Naive thymus-derived CD8-positive, alpha-beta T cell (primary cell): ENCODE measurements at regions not wholly inside any gene's neighbourhood (a gene's known extent, or its start where the extent isn't known, plus 50 kb on each side); places are given as distances from the start of the nearest gene placed in this dataset.
A peak's percentile ranks its signal among the peaks of the same experiment; 100 is the strongest.

Experiments used
- ATAC-seq, 2 donors: fragments of 150-1000 bp; cut with Tn5 transposase in 1 of 2; sonication (Bioruptor Pico), chemical (Tn5 transposase) in 1 of 2; 1 replicate in 1 of 2; 2 replicates in 1 of 2; pipeline ENCODE4 v1.10.0; 2021; ENCODE audit warnings: mild to moderate bottlenecking in 2 of 2, moderate library complexity in 2 of 2
- POLR2A ChIA-PET: fragments of 350-600 bp; sonication (Branson Sonifier 250); formaldehyde crosslinking; loops from one replicate; lab custom pipeline; 2021; ENCODE audit warnings: antibody characterized with exemption; lab: Charles Lee
- DNase-seq, 10 donors: peaks; one replicate each; pipeline versions ENCODE4 v3.0.0 to v3.0.0-alpha.2; 2020 to 2022
- H3K27ac Mint-ChIP-seq, 10 donors: one replicate each; pipeline ENCODE4 v1.8.0; 2020 to 2022; ENCODE audit warnings: mild to moderate bottlenecking in 10 of 10, mixed read lengths in 10 of 10, moderate library complexity in 4 of 10, inconsistent platforms in 1 of 10
- H3K27me3 Mint-ChIP-seq, 5 donors: one replicate each; pipeline ENCODE4 v1.8.0; 2021 to 2022; ENCODE audit warnings: mixed read lengths in 5 of 5
- H3K36me3 Mint-ChIP-seq, 3 donors: one replicate each; pipeline ENCODE4 v1.8.0; 2020 to 2022; ENCODE audit warnings: mixed read lengths in 3 of 3, mild to moderate bottlenecking in 2 of 3, inconsistent platforms in 1 of 3
- H3K4me1 Mint-ChIP-seq, 4 donors: one replicate each; pipeline ENCODE4 v1.8.0; 2021 to 2022; ENCODE audit warnings: mixed read lengths in 4 of 4
- H3K4me3 Mint-ChIP-seq, 10 donors: one replicate each; pipeline ENCODE4 v1.8.0; 2020 to 2022; ENCODE audit warnings: mild to moderate bottlenecking in 10 of 10, mixed read lengths in 10 of 10, moderate library complexity in 6 of 10, inconsistent platforms in 1 of 10
- H3K9me3 Mint-ChIP-seq, 9 donors: one replicate each; pipeline ENCODE4 v1.8.0; 2020 to 2022; ENCODE audit warnings: mixed read lengths in 9 of 9, mild to moderate bottlenecking in 3 of 9, inconsistent platforms in 1 of 9, moderate library complexity in 1 of 9

GRCh38 chr2:64789466-64790320 is 136.0 kb upstream of the SERTAD2 start:
- POLR2A ChIA-PET: interaction anchor here (0.5 to 0.6 kb wide), 2 partner anchors 181 to 192 kb away, joined by 3 read pairs; no protein-coding TSS in a partner anchor
- Mint-ChIP-seq H3K27me3 (no peaks in the 10 kb centered on the region), H3K27ac (peak overlapping the region in 1 of 10 donors; percentile 62), H3K4me1 (peaks cover 0 to 8% (median 0%) of the 10 kb centered on the region in 4 donors), H3K4me3 (no peak overlapping the region), H3K36me3 (no peaks in the 10 kb centered on the region), H3K9me3 (no peaks in the 10 kb centered on the region)
- ATAC-seq: no peak
- DNase-seq: no peak

- no peaks in the 10 kb centered on the region for H3K36me3 Mint-ChIP-seq
- H3K9me3 Mint-ChIP-seq: no peaks in the 10 kb centered on the region
- POLR2A ChIA-PET: interaction anchor here (1.3 kb wide), 1 partner anchor 146 kb away, joined by 4 read pairs; no protein-coding TSS in a partner anchor
- H3K4me1 Mint-ChIP-seq: peaks cover 0 to 2% (median 0%) of the 10 kb centered on the region in 4 donors
- no peak overlapping the region for H3K4me3 Mint-ChIP-seq
- DNase-seq: no peak
- no peaks in the 10 kb centered on the region for H3K27me3 Mint-ChIP-seq
- ATAC-seq: no peak
- no peak overlapping the region for H3K27ac Mint-ChIP-seq
These were observed 138.6 kb upstream of the SERTAD2 start for GRCh38 chr2:64792300-64792699.

- no peak overlapping the region for H3K4me3 Mint-ChIP-seq
- no peaks in the 10 kb centered on the region for H3K4me1 Mint-ChIP-seq
- H3K27ac Mint-ChIP-seq: no peak overlapping the region
- H3K9me3 Mint-ChIP-seq: no peaks in the 10 kb centered on the region
- POLR2A ChIA-PET: no interaction called here
- no peak for DNase-seq
- ATAC-seq: no peak
- no peaks in the 10 kb centered on the region for H3K27me3 Mint-ChIP-seq
- H3K36me3 Mint-ChIP-seq: no peaks in the 10 kb centered on the region
These were observed 139.4 kb upstream of the SERTAD2 start for GRCh38 chr2:64792995-64793639.

GRCh38 chr2:64793701-64794100 is 140.0 kb upstream of the SERTAD2 start:
- DNase-seq: no peak
- H3K9me3 Mint-ChIP-seq: no peaks in the 10 kb centered on the region
- POLR2A ChIA-PET: interaction anchor here (0.9 kb wide), 1 partner anchor 140 kb away, joined by 3 read pairs; the partner anchor contains the start of gene SERTAD2
- no peaks in the 10 kb centered on the region for H3K4me1 Mint-ChIP-seq
- no peaks in the 10 kb centered on the region for H3K36me3 Mint-ChIP-seq
- no peak overlapping the region for H3K27ac Mint-ChIP-seq
- ATAC-seq: no peak
- no peaks in the 10 kb centered on the region for H3K27me3 Mint-ChIP-seq
- H3K4me3 Mint-ChIP-seq: no peak overlapping the region

- POLR2A ChIA-PET: interaction anchor here (0.9 kb wide), 1 partner anchor 141 kb away, joined by 3 read pairs; the partner anchor contains the start of gene SERTAD2
- no peak overlapping the region for H3K4me3 Mint-ChIP-seq
- DNase-seq (no peak), ATAC-seq (no peak)
- H3K4me1 Mint-ChIP-seq: no peaks in the 10 kb centered on the region
- no peaks in the 10 kb centered on the region for H3K36me3 Mint-ChIP-seq
- H3K27me3 Mint-ChIP-seq: no peaks in the 10 kb centered on the region
- no peak overlapping the region for H3K27ac Mint-ChIP-seq
- no peaks in the 10 kb centered on the region for H3K9me3 Mint-ChIP-seq
These were observed 140.8 kb upstream of the SERTAD2 start for GRCh38 chr2:64794426-64794995.

- H3K4me1 Mint-ChIP-seq: no peaks in the 10 kb centered on the region
- H3K36me3 Mint-ChIP-seq: no peaks in the 10 kb centered on the region
- no peak overlapping the region for H3K27ac Mint-ChIP-seq
- DNase-seq (no peak), ATAC-seq (no peak)
- no peaks in the 10 kb centered on the region for H3K27me3 Mint-ChIP-seq
- no peaks in the 10 kb centered on the region for H3K9me3 Mint-ChIP-seq
- H3K4me3 Mint-ChIP-seq: no peak overlapping the region
- POLR2A ChIA-PET: no interaction called here
These were observed 141.4 kb upstream of the SERTAD2 start for GRCh38 chr2:64795024-64795592.

- no peaks in the 10 kb centered on the region for H3K36me3 Mint-ChIP-seq
- no peaks in the 10 kb centered on the region for H3K9me3 Mint-ChIP-seq
- H3K4me3 Mint-ChIP-seq: no peak overlapping the region
- POLR2A ChIA-PET: no interaction called here
- H3K4me1 Mint-ChIP-seq: no peaks in the 10 kb centered on the region
- DNase-seq (no peak), ATAC-seq (no peak)
- H3K27me3 Mint-ChIP-seq: no peaks in the 10 kb centered on the region
- no peak overlapping the region for H3K27ac Mint-ChIP-seq
These were observed 143.2 kb upstream of the SERTAD2 start for GRCh38 chr2:64796926-64797325.

- Mint-ChIP-seq H3K27ac (no peak overlapping the region), H3K9me3 (no peaks in the 10 kb centered on the region), H3K27me3 (no peaks in the 10 kb centered on the region), H3K4me3 (no peak overlapping the region), H3K36me3 (no peaks in the 10 kb centered on the region), H3K4me1 (peaks cover 0 to 8% (median 0%) of the 10 kb centered on the region in 4 donors)
- POLR2A ChIA-PET: no interaction called here
- DNase-seq: no peak
- no peak for ATAC-seq
These were observed 144.3 kb upstream of the SERTAD2 start for GRCh38 chr2:64797881-64798575.

- no peak for ATAC-seq
- no peak overlapping the region for H3K4me3 Mint-ChIP-seq
- DNase-seq: no peak
- H3K36me3 Mint-ChIP-seq: no peaks in the 10 kb centered on the region
- H3K27me3 Mint-ChIP-seq: no peaks in the 10 kb centered on the region
- H3K9me3 Mint-ChIP-seq: no peaks in the 10 kb centered on the region
- no peak overlapping the region for H3K27ac Mint-ChIP-seq
- H3K4me1 Mint-ChIP-seq: peaks cover 0 to 8% (median 0%) of the 10 kb centered on the region in 4 donors
- POLR2A ChIA-PET: no interaction called here
These were observed 146.0 kb upstream of the SERTAD2 start for GRCh38 chr2:64799592-64800252.

- POLR2A ChIA-PET: no interaction called here
- H3K36me3 Mint-ChIP-seq: no peaks in the 10 kb centered on the region
- H3K9me3 Mint-ChIP-seq: no peaks in the 10 kb centered on the region
- DNase-seq (no peak), ATAC-seq (no peak)
- H3K27me3 Mint-ChIP-seq: no peaks in the 10 kb centered on the region
- H3K4me3 Mint-ChIP-seq: no peak overlapping the region
- H3K27ac Mint-ChIP-seq: no peak overlapping the region
- peaks cover 1 to 22% (median 4%) of the 10 kb centered on the region in 4 donors for H3K4me1 Mint-ChIP-seq
These were observed 150.1 kb upstream of the SERTAD2 start for GRCh38 chr2:64803776-64804175.

GRCh38 chr2:64804651-64805050 is 150.9 kb upstream of the SERTAD2 start:
- no peaks in the 10 kb centered on the region for H3K36me3 Mint-ChIP-seq
- H3K4me3 Mint-ChIP-seq: no peak overlapping the region
- no peaks in the 10 kb centered on the region for H3K9me3 Mint-ChIP-seq
- ATAC-seq: no peak
- no peak overlapping the region for H3K27ac Mint-ChIP-seq
- POLR2A ChIA-PET: interaction anchor here (0.7 kb wide), 1 partner anchor 14 kb away, joined by 4 read pairs; no protein-coding TSS in a partner anchor
- no peaks in the 10 kb centered on the region for H3K27me3 Mint-ChIP-seq
- peaks cover 1 to 22% (median 4%) of the 10 kb centered on the region in 4 donors for H3K4me1 Mint-ChIP-seq
- no peak for DNase-seq

- H3K4me3 Mint-ChIP-seq: no peak overlapping the region
- peaks cover 6 to 28% (median 12%) of the 10 kb centered on the region in 4 donors for H3K4me1 Mint-ChIP-seq
- H3K36me3 Mint-ChIP-seq: no peaks in the 10 kb centered on the region
- ATAC-seq (no peak), DNase-seq (no peak)
- POLR2A ChIA-PET: interaction anchor here (1.3 kb wide), 1 partner anchor 20 kb away, joined by 3 read pairs; no protein-coding TSS in a partner anchor
- H3K9me3 Mint-ChIP-seq: no peaks in the 10 kb centered on the region
- H3K27me3 Mint-ChIP-seq: no peaks in the 10 kb centered on the region
- no peak overlapping the region for H3K27ac Mint-ChIP-seq
These were observed 153.7 kb upstream of the SERTAD2 start for GRCh38 chr2:64807417-64807816.
